Activated naive CD4-positive, alpha-beta T cell treated with anti-CD3 and anti-CD28 coated beads, Interleukin-2, amount 10 ng/mL, durations not matched to agents 7 days and 5 days (primary cell): ENCODE measurements at regions not wholly inside any gene's neighbourhood (a gene's known extent, or its start where the extent isn't known, plus 50 kb on each side); places are given as distances from the start of the nearest gene placed in this dataset.
"Not testable (repeated sequence)": the region's sequence is repeated elsewhere in the genome, so short reads cannot be mapped to it uniquely, and the experiment has no call there.

Source experiments
- CTCF ChIA-PET: fragments of 350-600 bp; sonication (Branson Sonifier 250); formaldehyde crosslinking; loops from one replicate; lab custom pipeline; 2021; ENCODE audit warnings: antibody characterized with exemption; lab: Charles Lee
- DNase-seq: peaks from one replicate; pipeline ENCODE4 v3.0.0-alpha.2; 2020
- H3K27ac Mint-ChIP-seq: one replicate; pipeline ENCODE4 v1.8.0; 2021; ENCODE audit warnings: mild to moderate bottlenecking, moderate library complexity, mixed read lengths
- H3K27me3 Mint-ChIP-seq: one replicate; pipeline ENCODE4 v1.8.0; 2021; ENCODE audit warnings: mild to moderate bottlenecking, mixed read lengths
- H3K36me3 Mint-ChIP-seq: one replicate; pipeline ENCODE4 v1.8.0; 2021; ENCODE audit warnings: mixed read lengths
- H3K4me1 Mint-ChIP-seq: one replicate; pipeline ENCODE4 v1.8.0; 2021; ENCODE audit warnings: mixed read lengths
- H3K4me3 Mint-ChIP-seq: one replicate; pipeline ENCODE4 v1.8.0; 2021; ENCODE audit warnings: mild to moderate bottlenecking, moderate library complexity, mixed read lengths
- H3K9me3 Mint-ChIP-seq: one replicate; pipeline ENCODE4 v1.8.0; 2021; ENCODE audit warnings: mixed read lengths

- H3K36me3 Mint-ChIP-seq = no peaks in the 10 kb centered on the region
- no peak for DNase-seq
- no peak overlapping the region for H3K4me3 Mint-ChIP-seq
- CTCF ChIA-PET = no interaction called here
- no peak overlapping the region for H3K27ac Mint-ChIP-seq
- H3K27me3 Mint-ChIP-seq = no peaks in the 10 kb centered on the region
- H3K4me1 Mint-ChIP-seq = no peaks in the 10 kb centered on the region
- peaks cover 4% of the 10 kb centered on the region for H3K9me3 Mint-ChIP-seq
These were observed 331.6 kb downstream of the CPS1 start for GRCh38 chr2:210888035-210888434.

- no peak for DNase-seq
- Mint-ChIP-seq H3K9me3 (peaks cover 2% of the 10 kb centered on the region), H3K27ac (no peak overlapping the region)
These were observed 338.7 kb downstream of the CPS1 start for GRCh38 chr2:210895132-210895531.

GRCh38 chr2:210899131-210899530, 342.7 kb downstream of the CPS1 start:
- Mint-ChIP-seq H3K36me3 (no peaks in the 10 kb centered on the region), H3K27me3 (no peaks in the 10 kb centered on the region), H3K4me1 (no peaks in the 10 kb centered on the region), H3K9me3 (no peaks in the 10 kb centered on the region), H3K27ac (no peak overlapping the region), H3K4me3 (no peak overlapping the region)
- DNase-seq = no peak
- CTCF ChIA-PET = no interaction called here

More at GRCh38 chr2:210895132-210895531, 338.7 kb downstream of the CPS1 start:
- H3K36me3 Mint-ChIP-seq = no peaks in the 10 kb centered on the region
- H3K4me1 Mint-ChIP-seq = no peaks in the 10 kb centered on the region
- H3K4me3 Mint-ChIP-seq = no peak overlapping the region
- H3K27me3 Mint-ChIP-seq = no peaks in the 10 kb centered on the region
- CTCF ChIA-PET = no interaction called here

GRCh38 chr2:210901326-210901725, 344.9 kb downstream of the CPS1 start:
- CTCF ChIA-PET = no interaction called here
- Mint-ChIP-seq H3K4me1 (no peaks in the 10 kb centered on the region), H3K27ac (no peak overlapping the region), H3K9me3 (no peaks in the 10 kb centered on the region), H3K4me3 (no peak overlapping the region), H3K27me3 (no peaks in the 10 kb centered on the region), H3K36me3 (no peaks in the 10 kb centered on the region)
- no peak for DNase-seq

GRCh38 chr2:210912779-210913178, 356.4 kb downstream of the CPS1 start:
- no peak for DNase-seq
- no peaks in the 10 kb centered on the region for H3K36me3 Mint-ChIP-seq
- no peak overlapping the region for H3K27ac Mint-ChIP-seq
- H3K4me1 Mint-ChIP-seq = no peaks in the 10 kb centered on the region
- H3K4me3 Mint-ChIP-seq = no peak overlapping the region
- peaks cover 11% of the 10 kb centered on the region for H3K9me3 Mint-ChIP-seq
- no peaks in the 10 kb centered on the region for H3K27me3 Mint-ChIP-seq
- CTCF ChIA-PET = no interaction called here

- no peak for DNase-seq
- no peaks in the 10 kb centered on the region for H3K4me1 Mint-ChIP-seq
- H3K4me3 Mint-ChIP-seq = no peak overlapping the region
- CTCF ChIA-PET = no interaction called here
- H3K27me3 Mint-ChIP-seq = no peaks in the 10 kb centered on the region
- no peaks in the 10 kb centered on the region for H3K36me3 Mint-ChIP-seq
- no peak overlapping the region for H3K27ac Mint-ChIP-seq
- peaks cover 11% of the 10 kb centered on the region for H3K9me3 Mint-ChIP-seq
These were observed 357.1 kb downstream of the CPS1 start for GRCh38 chr2:210913461-210913860.

GRCh38 chr2:210915912-210916311, 359.5 kb downstream of the CPS1 start:
- CTCF ChIA-PET = no interaction called here
- Mint-ChIP-seq H3K36me3 (no peaks in the 10 kb centered on the region), H3K27ac (no peak overlapping the region), H3K4me1 (no peaks in the 10 kb centered on the region), H3K9me3 (peaks cover 11% of the 10 kb centered on the region), H3K4me3 (no peak overlapping the region), H3K27me3 (no peaks in the 10 kb centered on the region)
- no peak for DNase-seq

- Mint-ChIP-seq H3K36me3 (no peaks in the 10 kb centered on the region), H3K4me1 (no peaks in the 10 kb centered on the region), H3K27me3 (no peaks in the 10 kb centered on the region), H3K9me3 (peaks cover 6% of the 10 kb centered on the region), H3K27ac (no peak overlapping the region), H3K4me3 (no peak overlapping the region)
- CTCF ChIA-PET = no interaction called here
- no peak for DNase-seq
These were observed 361.1 kb downstream of the CPS1 start for GRCh38 chr2:210917465-210917864.

- H3K36me3 Mint-ChIP-seq = no peaks in the 10 kb centered on the region
- DNase-seq = no peak
- H3K27ac Mint-ChIP-seq = no peak overlapping the region
- H3K27me3 Mint-ChIP-seq = no peaks in the 10 kb centered on the region
- peaks cover 2% of the 10 kb centered on the region for H3K9me3 Mint-ChIP-seq
- CTCF ChIA-PET = interaction anchor here (0.6 kb wide), 1 partner anchor 570 kb away, joined by 4 read pairs; no protein-coding TSS in a partner anchor
- H3K4me3 Mint-ChIP-seq = no peak overlapping the region
- no peaks in the 10 kb centered on the region for H3K4me1 Mint-ChIP-seq
These were observed 362.7 kb downstream of the CPS1 start for GRCh38 chr2:210919128-210919527.

- H3K27ac Mint-ChIP-seq = no peak overlapping the region
- CTCF ChIA-PET = no interaction called here
- H3K27me3 Mint-ChIP-seq = no peaks in the 10 kb centered on the region
- no peaks in the 10 kb centered on the region for H3K9me3 Mint-ChIP-seq
- no peaks in the 10 kb centered on the region for H3K36me3 Mint-ChIP-seq
- H3K4me1 Mint-ChIP-seq = no peaks in the 10 kb centered on the region
- no peak for DNase-seq
- H3K4me3 Mint-ChIP-seq = no peak overlapping the region
These were observed 366.0 kb downstream of the CPS1 start for GRCh38 chr2:210922419-210922818.

- no peak overlapping the region for H3K27ac Mint-ChIP-seq
- no peaks in the 10 kb centered on the region for H3K27me3 Mint-ChIP-seq
- CTCF ChIA-PET = no interaction called here
- H3K4me3 Mint-ChIP-seq = no peak overlapping the region
- H3K9me3 Mint-ChIP-seq = no peaks in the 10 kb centered on the region
- H3K4me1 Mint-ChIP-seq = no peaks in the 10 kb centered on the region
- DNase-seq = no peak
- no peaks in the 10 kb centered on the region for H3K36me3 Mint-ChIP-seq
These were observed 372.3 kb downstream of the CPS1 start for GRCh38 chr2:210928714-210929113.

GRCh38 chr2:210938228-210938627, 381.8 kb downstream of the CPS1 start:
- Mint-ChIP-seq H3K27ac (no peak overlapping the region), H3K4me3 (no peak overlapping the region), H3K9me3 (peaks cover 6% of the 10 kb centered on the region), H3K27me3 (no peaks in the 10 kb centered on the region), H3K4me1 (no peaks in the 10 kb centered on the region), H3K36me3 (no peaks in the 10 kb centered on the region)
- DNase-seq = no peak
- CTCF ChIA-PET = no interaction called here

GRCh38 chr2:210946395-210946794, 390.0 kb downstream of the CPS1 start:
- H3K27me3 Mint-ChIP-seq = no peaks in the 10 kb centered on the region
- no peaks in the 10 kb centered on the region for H3K4me1 Mint-ChIP-seq
- H3K36me3 Mint-ChIP-seq = no peaks in the 10 kb centered on the region
- peaks cover 2% of the 10 kb centered on the region for H3K9me3 Mint-ChIP-seq
- DNase-seq = no peak
- no peak overlapping the region for H3K27ac Mint-ChIP-seq
- H3K4me3 Mint-ChIP-seq = no peak overlapping the region
- CTCF ChIA-PET = no interaction called here

- H3K36me3 Mint-ChIP-seq, CTCF ChIA-PET, H3K4me3 Mint-ChIP-seq, H3K4me1 Mint-ChIP-seq, H3K27me3 Mint-ChIP-seq, H3K27ac Mint-ChIP-seq, DNase-seq, H3K9me3 Mint-ChIP-seq: not testable (repeated sequence)
These were observed 394.1 kb downstream of the CPS1 start for GRCh38 chr2:210950434-210951060.

- no peaks in the 10 kb centered on the region for H3K4me1 Mint-ChIP-seq
- DNase-seq = no peak
- CTCF ChIA-PET = no interaction called here
- H3K27ac Mint-ChIP-seq = no peak overlapping the region
- no peaks in the 10 kb centered on the region for H3K27me3 Mint-ChIP-seq
- H3K4me3 Mint-ChIP-seq = no peak overlapping the region
- H3K36me3 Mint-ChIP-seq = no peaks in the 10 kb centered on the region
- H3K9me3 Mint-ChIP-seq = no peaks in the 10 kb centered on the region
These were observed 398.0 kb downstream of the CPS1 start for GRCh38 chr2:210954386-210954907.
